ENCODE measurements at regions not wholly inside any gene's neighbourhood (a gene's known extent, or its start where the extent isn't known, plus 50 kb on each side); places are given as distances from the start of the nearest gene placed in this dataset.

- Histone ChIP-seq H2BK5ac (ENCODE audit: insufficient read length, low read length) (no peak overlapping the region), H2BK15ac (ENCODE audit: low read depth, low read length) (no peak overlapping the region), H2AFZ (ENCODE audit: low read length) (no peak overlapping the region), H2AK5ac (ENCODE audit: insufficient read length, low read length) (no peak overlapping the region), H3K4ac (ENCODE audit: low read depth, low read length) (no peak overlapping the region), H3K9ac (ENCODE audit: extremely low read depth, insufficient read length, low read length) (no peak overlapping the region), H2BK12ac (ENCODE audit: insufficient read length, low read depth, low read length) (no peak overlapping the region), H3K23ac (ENCODE audit: insufficient read length, low read depth, low read length) (no peak overlapping the region), H4K8ac (replicated peaks; ENCODE audit: insufficient read length, low read depth, low read length) (no peak overlapping the region), H3K4me1 (ENCODE audit: insufficient read depth, low read length) (no peaks in the 10 kb centered on the region), H3K4me2 (ENCODE audit: insufficient read depth, insufficient read length, low read length) (no peak overlapping the region), H2BK120ac (ENCODE audit: low read depth, low read length, poor library complexity, severe bottlenecking) (no peak overlapping the region), H3K79me2 (ENCODE audit: insufficient read depth, low read length) (no peaks in the 10 kb centered on the region), H3T11ph (ENCODE audit: low read length) (no peak overlapping the region), H3K14ac (ENCODE audit: insufficient read depth, low read length) (no peak overlapping the region), H4K91ac (ENCODE audit: insufficient read length, low read depth, low read length) (no peak overlapping the region), H3K27ac (ENCODE audit: insufficient read length, low read depth, low read length) (no peak overlapping the region), H3K23me2 (ENCODE audit: insufficient read length, low read depth, low read length, poor library complexity, severe bottlenecking) (no peaks in the 10 kb centered on the region), H2BK20ac (ENCODE audit: low read depth, low read length, poor library complexity, severe bottlenecking) (no peak overlapping the region), H3K9me3 (ENCODE audit: control insufficient read depth, low read depth, low read length) (no peaks in the 10 kb centered on the region), H3K56ac (ENCODE audit: insufficient read length, low read depth, low read length) (no peak overlapping the region), H3K79me1 (ENCODE audit: insufficient read depth, low read depth, low read length, poor library complexity, severe bottlenecking) (no peaks in the 10 kb centered on the region), H4K5ac (ENCODE audit: insufficient read length, low read depth, low read length) (no peak overlapping the region), H4K20me1 (ENCODE audit: control insufficient read depth, insufficient read depth, insufficient read length) (no peaks in the 10 kb centered on the region), H3K18ac (ENCODE audit: insufficient read length, low read depth, low read length) (no peak overlapping the region), H3K27me3 (ENCODE audit: insufficient read depth, low read length) (no peaks in the 10 kb centered on the region)
- H3K36me3 Mint-ChIP-seq (ENCODE audit: insufficient read depth in 1 of 3, low read depth in 3 of 3): no peaks in the 10 kb centered on the region
- no peak for TF ChIP-seq CTCF (conservative IDR thresholded peaks at IDR 0.05)
- peaks cover 2% of the 10 kb centered on the region for H3K27me3 Mint-ChIP-seq (ENCODE audit: low read depth)
- H3K4me1 Mint-ChIP-seq: peaks cover 3% of the 10 kb centered on the region in 2 experiments; a peak in 3 of 4 replicates
- DNase-seq: peak; percentile 34
- no CpG with 5 or more reads among the region's 11 CpGs for WGBS (ENCODE audit: extremely low coverage, insufficient read length, low lambda C conversion rate)
- no peak overlapping the region; a peak in 1 of 7 replicates for H3K27ac Mint-ChIP-seq
- no peaks in the 10 kb centered on the region for H3K9me3 Mint-ChIP-seq
- H3K4me3 Mint-ChIP-seq: no peak overlapping the region
Observed at GRCh38 chr13:59012731-59013130, 1151.0 kb downstream of the DIAPH3 start.
